ENCODE measurements at regions not wholly inside any gene's neighbourhood (a gene's known extent, or its start where the extent isn't known, plus 50 kb on each side); places are given as distances from the start of the nearest gene placed in this dataset.

DNA sequence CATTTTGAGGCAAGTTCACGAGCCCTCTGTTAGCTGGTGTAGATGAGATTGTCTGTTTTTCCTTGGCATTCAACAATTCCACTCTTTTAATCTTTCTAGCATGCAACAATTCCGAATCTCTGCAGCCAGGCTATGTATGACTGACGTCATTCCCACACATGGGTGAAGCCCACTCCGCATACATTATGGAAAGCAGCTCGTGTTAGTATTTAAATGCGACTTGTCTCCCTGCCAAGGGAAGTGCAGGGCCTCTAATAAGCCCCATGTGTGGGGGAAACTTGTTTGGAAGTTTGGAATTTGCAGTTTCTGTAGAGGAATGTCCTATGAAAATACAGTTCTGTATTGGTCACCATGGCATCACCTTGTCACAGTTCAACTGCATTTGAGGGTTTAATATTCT, 146.0 kb upstream of the FBXL7 start:
- DNase-seq (ENCODE audit: extremely low read depth in 1 of 11, low read depth in 9 of 11, low spot score in 4 of 11), result peak in 8 of 11 donors; percentile 4 to 51 (median 22)

DNA sequence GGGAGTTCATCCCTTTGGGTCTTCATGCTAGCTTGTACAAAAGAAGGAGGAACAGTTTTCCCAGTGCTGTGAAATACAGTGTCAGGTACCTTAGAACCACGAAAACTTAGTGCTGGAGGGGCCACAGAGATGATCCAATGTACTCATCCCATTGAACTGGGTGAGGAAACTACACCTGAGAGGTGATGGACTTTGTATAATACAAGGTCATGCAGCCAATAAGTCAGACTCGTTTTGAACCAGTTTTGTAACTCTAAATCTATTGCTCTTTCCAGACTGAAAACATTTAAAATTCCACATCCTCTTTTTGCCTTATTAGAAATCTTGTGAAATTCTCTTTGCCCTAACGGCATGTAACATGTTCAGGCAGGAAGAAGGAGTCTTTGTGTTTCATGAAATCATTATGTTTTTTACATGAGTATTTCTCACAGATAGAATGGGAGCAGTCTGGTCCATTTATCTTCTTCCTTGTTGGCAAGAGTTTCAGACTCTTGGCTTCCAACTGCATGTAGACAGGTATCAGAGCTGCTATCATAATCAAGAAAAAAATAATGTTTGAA, 146.8 kb upstream of the FBXL7 start:
- no peak for DNase-seq (ENCODE audit: extremely low read depth in 1 of 11, low read depth in 9 of 11, low spot score in 4 of 11)

- DNase-seq (ENCODE audit: extremely low read depth in 1 of 11, low read depth in 9 of 11, low spot score in 4 of 11), result no peak
Observed at GRCh38 chr5:15350614-15351013, 149.4 kb upstream of the FBXL7 start.

GRCh38 chr5:15346738-15347137, 153.2 kb upstream of the FBXL7 start:
- no peak for DNase-seq (ENCODE audit: extremely low read depth in 1 of 11, low read depth in 9 of 11, low spot score in 4 of 11)

DNA sequence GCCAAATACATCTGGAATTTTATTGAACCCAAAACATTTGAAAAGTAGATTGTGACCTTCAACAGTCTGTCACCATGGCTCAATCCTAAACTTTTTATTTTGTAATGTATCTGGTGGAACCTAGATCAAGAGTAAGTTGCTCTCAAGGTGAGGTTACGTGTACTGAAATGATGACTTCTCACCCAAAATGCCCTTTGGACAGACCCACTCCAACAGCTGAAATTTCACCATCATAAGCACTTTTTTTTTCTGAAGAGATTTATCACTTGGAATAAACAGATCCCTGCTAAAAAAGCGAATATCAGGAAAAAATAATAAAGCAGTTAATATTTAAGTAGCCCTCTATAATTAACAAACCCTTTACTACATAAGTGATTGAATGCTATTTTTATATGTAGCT, 155.0 kb upstream of the FBXL7 start:
- no peak for DNase-seq (ENCODE audit: extremely low read depth in 1 of 11, low read depth in 9 of 11, low spot score in 4 of 11)

- no peak for DNase-seq (ENCODE audit: extremely low read depth in 1 of 11, low read depth in 9 of 11, low spot score in 4 of 11)
Observed at GRCh38 chr5:15338546-15338945, 161.4 kb upstream of the FBXL7 start.

DNA sequence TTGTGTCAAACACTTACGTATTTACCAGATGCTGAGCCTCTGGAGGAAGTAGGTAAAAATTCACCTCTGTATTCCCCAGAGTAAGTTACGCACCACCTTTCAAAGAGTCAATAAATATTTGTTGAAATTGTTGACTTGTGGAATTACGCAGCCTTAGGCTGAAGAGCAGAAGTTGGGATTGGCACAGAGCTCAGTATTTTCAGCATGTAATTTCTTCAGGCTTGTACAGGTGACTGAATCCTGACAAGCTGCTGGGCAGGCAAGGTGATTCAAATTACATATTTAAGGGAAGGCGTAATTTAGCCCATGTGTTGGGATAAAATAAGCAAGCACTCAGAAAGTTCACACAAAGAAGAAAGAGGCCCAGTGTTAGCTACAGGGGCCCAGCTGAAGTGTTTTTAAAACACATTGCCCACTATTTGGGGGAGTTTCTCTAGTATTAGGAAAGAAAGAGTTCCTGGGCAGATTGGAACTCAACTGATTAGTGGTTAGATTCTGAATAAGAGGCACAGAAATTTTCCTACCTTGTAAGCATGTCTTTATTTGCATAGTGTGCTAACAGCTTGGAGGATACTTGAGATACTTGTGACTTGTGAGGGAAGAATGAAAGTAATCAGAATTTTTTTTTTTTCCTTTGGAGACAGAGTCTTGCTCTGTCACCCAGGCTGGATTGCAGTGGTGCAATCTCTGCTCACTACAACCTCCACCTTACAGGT, 165.3 kb upstream of the FBXL7 start:
- no peak for DNase-seq (ENCODE audit: extremely low read depth in 1 of 11, low read depth in 9 of 11, low spot score in 4 of 11)

DNA sequence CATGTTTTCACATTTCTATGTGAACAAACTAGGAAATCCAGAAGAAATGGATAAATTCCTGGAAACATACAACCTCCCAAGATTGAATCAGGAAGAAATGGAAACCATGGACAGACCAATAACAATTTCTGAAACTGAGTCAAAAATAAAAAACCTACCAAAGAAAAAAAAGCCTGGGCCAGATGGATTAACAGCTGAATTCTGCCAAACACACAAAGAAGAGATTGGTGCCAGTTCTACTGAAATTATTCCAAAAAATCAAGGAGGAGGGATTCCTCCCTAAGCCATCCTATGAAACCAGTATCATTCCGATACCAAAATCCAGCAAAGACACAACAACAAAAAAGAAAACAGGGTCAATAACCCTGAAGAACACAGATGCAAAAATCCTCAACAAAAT, 166.9 kb upstream of the FBXL7 start:
- no peak for DNase-seq (ENCODE audit: extremely low read depth in 1 of 11, low read depth in 9 of 11, low spot score in 4 of 11)

DNA sequence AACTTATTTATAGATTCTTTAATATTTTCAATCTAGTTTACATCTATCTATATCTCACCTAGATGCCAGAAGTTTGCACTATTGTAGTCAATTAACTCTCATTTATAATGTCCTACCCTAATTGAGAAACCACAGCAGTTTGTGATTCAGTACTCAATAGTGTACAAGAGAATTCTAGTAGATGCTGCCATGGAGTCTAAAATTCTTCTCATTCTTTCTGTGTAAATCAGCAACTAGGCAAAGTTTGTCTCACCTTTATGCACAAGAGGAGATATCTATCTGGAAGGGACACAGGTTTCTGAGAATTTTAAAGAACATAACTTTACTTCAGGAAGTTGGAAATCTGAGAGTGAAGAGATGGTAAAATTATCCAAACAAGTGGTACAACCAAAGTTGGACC, 173.0 kb upstream of the FBXL7 start:
- DNase-seq (ENCODE audit: extremely low read depth in 1 of 11, low read depth in 9 of 11, low spot score in 4 of 11), result no peak

- no peak for DNase-seq (ENCODE audit: extremely low read depth in 1 of 11, low read depth in 9 of 11, low spot score in 4 of 11)
Observed at GRCh38 chr5:15326471-15326870, 173.5 kb upstream of the FBXL7 start.

DNA sequence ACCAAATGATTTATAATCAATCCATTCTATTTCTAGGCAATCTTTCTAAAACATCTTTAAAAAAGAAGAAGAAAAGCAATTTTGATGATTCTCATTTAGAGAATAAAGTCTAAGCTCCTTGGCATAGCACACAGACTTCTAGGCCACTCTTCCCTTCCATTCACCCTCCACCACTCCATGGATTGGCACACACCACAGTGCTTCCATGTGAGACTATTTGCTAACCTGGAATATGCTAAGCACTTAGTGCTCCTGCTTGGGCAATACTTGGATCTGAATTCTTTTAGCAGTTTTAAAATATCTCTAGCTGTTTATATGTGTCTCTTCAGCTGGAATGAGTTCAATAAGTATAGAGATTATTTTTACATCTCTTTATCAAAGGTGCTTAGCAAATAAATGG, 177.6 kb upstream of the FBXL7 start:
- DNase-seq (ENCODE audit: extremely low read depth in 1 of 11, low read depth in 9 of 11, low spot score in 4 of 11), result no peak

DNA sequence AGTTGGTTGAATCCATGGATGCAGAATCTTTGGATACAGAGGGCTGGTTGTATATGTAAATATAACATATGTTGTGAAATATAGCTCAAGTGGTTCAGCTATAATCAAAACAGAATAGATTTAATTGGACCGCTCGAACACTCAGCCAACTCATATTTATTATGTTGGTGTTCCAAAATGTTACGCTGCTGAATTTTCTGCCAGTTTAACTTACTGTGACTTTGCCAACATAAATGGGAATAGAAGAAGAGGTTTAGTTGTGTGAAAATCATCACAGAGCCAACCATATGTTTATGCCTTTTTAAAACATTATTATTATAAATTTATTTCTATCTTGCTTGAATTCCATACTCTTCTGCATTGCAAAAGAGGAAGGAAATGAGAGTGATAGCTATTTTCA, 178.2 kb upstream of the FBXL7 start:
- DNase-seq (ENCODE audit: extremely low read depth in 1 of 11, low read depth in 9 of 11, low spot score in 4 of 11), result no peak

- peak in 3 of 11 donors; percentile 12 to 22 (median 13) for DNase-seq (ENCODE audit: extremely low read depth in 1 of 11, low read depth in 9 of 11, low spot score in 4 of 11)
Observed at GRCh38 chr5:15320871-15321270, 179.1 kb upstream of the FBXL7 start.

- no peak for DNase-seq (ENCODE audit: extremely low read depth in 1 of 11, low read depth in 9 of 11, low spot score in 4 of 11)
Observed at GRCh38 chr5:15304914-15305834, 194.8 kb upstream of the FBXL7 start.

GRCh38 chr5:15304066-15304731, 195.8 kb upstream of the FBXL7 start:
- DNase-seq (ENCODE audit: extremely low read depth in 1 of 11, low read depth in 9 of 11, low spot score in 4 of 11), result no peak

DNA sequence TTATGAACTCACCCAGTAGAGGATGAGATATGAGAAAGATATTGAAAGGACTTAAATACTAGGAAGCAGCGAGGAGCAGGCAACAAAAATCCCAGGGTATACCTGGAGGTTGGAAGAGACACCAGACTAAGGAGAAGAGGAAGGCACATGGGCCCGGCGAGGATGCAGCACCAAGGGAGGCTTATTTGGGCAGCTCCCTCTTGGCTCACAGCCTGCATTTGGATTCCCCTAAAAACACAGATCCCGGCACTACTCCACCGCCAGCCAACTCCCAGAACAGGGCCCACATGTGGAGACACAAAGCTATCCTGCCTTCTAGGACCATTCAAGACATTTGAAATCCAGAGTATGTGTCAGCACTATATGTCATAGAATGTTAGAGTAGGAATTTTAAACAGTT, 199.8 kb upstream of the FBXL7 start:
- DNase-seq (ENCODE audit: extremely low read depth in 1 of 11, low read depth in 9 of 11, low spot score in 4 of 11), result no peak

GRCh38 chr5:15290953-15291352, 209.0 kb upstream of the FBXL7 start:
- no peak for DNase-seq (ENCODE audit: extremely low read depth in 1 of 11, low read depth in 9 of 11, low spot score in 4 of 11)

- DNase-seq (ENCODE audit: extremely low read depth in 1 of 11, low read depth in 9 of 11, low spot score in 4 of 11), result peak in 2 of 11 donors; percentile 2 to 5
Observed at GRCh38 chr5:15286650-15287049, 213.3 kb upstream of the FBXL7 start.

- peak; percentile 7 to 57 (median 33) for DNase-seq (ENCODE audit: extremely low read depth in 1 of 11, low read depth in 9 of 11, low spot score in 4 of 11)
Observed at GRCh38 chr5:15285901-15286583, 213.9 kb upstream of the FBXL7 start.

Data from renal cortex interstitium (tissue), 11 donors.